ENCODE measurements at regions not wholly inside any gene's neighbourhood (a gene's known extent, or its start where the extent isn't known, plus 50 kb on each side); places are given as distances from the start of the nearest gene placed in this dataset.
"Not testable (repeated sequence)": the region's sequence is repeated elsewhere in the genome, so short reads cannot be mapped to it uniquely, and the experiment has no call there.

- TF ChIP-seq REST (IDR thresholded peaks at IDR 0.05; ENCODE audit: unreplicated experiment); EZH2 (IDR thresholded peaks at IDR 0.05; ENCODE audit: low read depth, unreplicated experiment); JUNB (IDR thresholded peaks at IDR 0.05; ENCODE audit: unreplicated experiment); ZNF331 (CRISPR knock-in tag; IDR thresholded peaks at IDR 0.05; ENCODE audit: low read depth); POLR2AphosphoS5 (IDR thresholded peaks at IDR 0.05; ENCODE audit: low read depth); CREB1 (CRISPR knock-in tag; IDR thresholded peaks at IDR 0.05; ENCODE audit: low read depth); NANOG (IDR thresholded peaks at IDR 0.05; ENCODE audit: borderline replicate concordance); ZNF114 (CRISPR knock-in tag; IDR thresholded peaks at IDR 0.05); EZH2phosphoT487 (IDR thresholded peaks at IDR 0.05; ENCODE audit: unreplicated experiment); ZNF462 (CRISPR knock-in tag; IDR thresholded peaks at IDR 0.05): not testable (repeated sequence)
- TF ChIP-seq, protein P1, sequence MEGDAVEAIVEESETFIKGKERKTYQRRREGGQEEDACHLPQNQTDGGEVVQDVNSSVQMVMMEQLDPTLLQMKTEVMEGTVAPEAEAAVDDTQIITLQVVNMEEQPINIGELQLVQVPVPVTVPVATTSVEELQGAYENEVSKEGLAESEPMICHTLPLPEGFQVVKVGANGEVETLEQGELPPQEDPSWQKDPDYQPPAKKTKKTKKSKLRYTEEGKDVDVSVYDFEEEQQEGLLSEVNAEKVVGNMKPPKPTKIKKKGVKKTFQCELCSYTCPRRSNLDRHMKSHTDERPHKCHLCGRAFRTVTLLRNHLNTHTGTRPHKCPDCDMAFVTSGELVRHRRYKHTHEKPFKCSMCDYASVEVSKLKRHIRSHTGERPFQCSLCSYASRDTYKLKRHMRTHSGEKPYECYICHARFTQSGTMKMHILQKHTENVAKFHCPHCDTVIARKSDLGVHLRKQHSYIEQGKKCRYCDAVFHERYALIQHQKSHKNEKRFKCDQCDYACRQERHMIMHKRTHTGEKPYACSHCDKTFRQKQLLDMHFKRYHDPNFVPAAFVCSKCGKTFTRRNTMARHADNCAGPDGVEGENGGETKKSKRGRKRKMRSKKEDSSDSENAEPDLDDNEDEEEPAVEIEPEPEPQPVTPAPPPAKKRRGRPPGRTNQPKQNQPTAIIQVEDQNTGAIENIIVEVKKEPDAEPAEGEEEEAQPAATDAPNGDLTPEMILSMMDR (conservative IDR thresholded peaks at IDR 0.05; ENCODE audit: low read depth in 2 of 2) = not testable (repeated sequence)
- TF ChIP-seq, protein P2, sequence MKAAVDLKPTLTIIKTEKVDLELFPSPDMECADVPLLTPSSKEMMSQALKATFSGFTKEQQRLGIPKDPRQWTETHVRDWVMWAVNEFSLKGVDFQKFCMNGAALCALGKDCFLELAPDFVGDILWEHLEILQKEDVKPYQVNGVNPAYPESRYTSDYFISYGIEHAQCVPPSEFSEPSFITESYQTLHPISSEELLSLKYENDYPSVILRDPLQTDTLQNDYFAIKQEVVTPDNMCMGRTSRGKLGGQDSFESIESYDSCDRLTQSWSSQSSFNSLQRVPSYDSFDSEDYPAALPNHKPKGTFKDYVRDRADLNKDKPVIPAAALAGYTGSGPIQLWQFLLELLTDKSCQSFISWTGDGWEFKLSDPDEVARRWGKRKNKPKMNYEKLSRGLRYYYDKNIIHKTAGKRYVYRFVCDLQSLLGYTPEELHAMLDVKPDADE (IDR thresholded peaks at IDR 0.05) = not testable (repeated sequence)
These were observed 67.0 kb upstream of the PAM start for GRCh38 chr5:102688076-102688475.
